Ishikawa (cell line): ENCODE measurements at regions not wholly inside any gene's neighbourhood (a gene's known extent, or its start where the extent isn't known, plus 50 kb on each side); places are given as distances from the start of the nearest gene placed in this dataset.

ENCODE experiments used
- EGR1 ChIP-seq: IDR thresholded peaks from 2 replicates; pipeline ENCODE4 v1.6.1; 2012
- EP300 ChIP-seq: IDR thresholded peaks from 2 replicates; pipeline ENCODE4 v1.6.1; 2012; ENCODE audit warnings: borderline replicate concordance
- NFIC ChIP-seq: IDR thresholded peaks from 2 replicates; pipeline ENCODE4 v1.6.1; 2012
- USF1 ChIP-seq: IDR thresholded peaks from 2 replicates; pipeline ENCODE4 v1.6.1; 2012
- YY1 ChIP-seq: IDR thresholded peaks from 2 replicates; pipeline ENCODE4 v1.6.1; 2012; ENCODE audit warnings: low read depth

GRCh38 chr3:177994976-177995375 lies 541.3 kb upstream of the KCNMB2 start:
- no peak for TF ChIP-seq EP300
- no peak for TF ChIP-seq EGR1
- no peak for TF ChIP-seq USF1
- TF ChIP-seq NFIC: no peak
- no peak for TF ChIP-seq YY1
